ENCODE measurements at regions not wholly inside any gene's neighbourhood (a gene's known extent, or its start where the extent isn't known, plus 50 kb on each side); places are given as distances from the start of the nearest gene placed in this dataset.
"Not testable (repeated sequence)": the region's sequence is repeated elsewhere in the genome, so short reads cannot be mapped to it uniquely, and the experiment has no call there.

- DNase-seq, result peak; percentile 8
Measured at GRCh38 chr5:42242881-42243485, 180.3 kb upstream of the GHR start.

GRCh38 chr5:42252306-42252705 is 170.9 kb upstream of the GHR start:
- no peak for DNase-seq

DNA sequence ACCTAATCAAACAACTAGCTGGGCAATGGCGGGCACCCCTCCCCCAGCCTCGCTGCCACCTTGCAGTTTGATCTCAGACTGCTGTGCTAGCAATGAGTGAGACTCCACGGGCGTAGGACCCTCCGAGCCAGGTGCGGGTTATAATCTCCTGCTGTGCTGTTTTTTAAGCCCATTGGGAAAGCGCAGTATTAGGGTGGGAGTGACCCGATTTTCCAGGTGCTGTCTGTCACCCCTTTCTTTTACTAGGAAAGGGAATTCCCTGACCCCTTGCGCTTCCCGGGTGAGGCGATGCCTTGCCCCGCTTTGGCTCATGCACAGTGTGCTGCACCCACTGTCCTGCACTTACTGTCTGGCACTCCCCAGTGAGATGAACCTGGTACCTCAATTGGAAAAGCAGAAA is 163.3 kb upstream of the GHR start:
- DNase-seq, result not testable (repeated sequence)

GRCh38 chr5:42267091-42267490 is 156.1 kb upstream of the GHR start:
- peak; percentile 9 for DNase-seq

GRCh38 chr5:42268170-42268569 is 155.1 kb upstream of the GHR start:
- not testable (repeated sequence) for DNase-seq

DNA sequence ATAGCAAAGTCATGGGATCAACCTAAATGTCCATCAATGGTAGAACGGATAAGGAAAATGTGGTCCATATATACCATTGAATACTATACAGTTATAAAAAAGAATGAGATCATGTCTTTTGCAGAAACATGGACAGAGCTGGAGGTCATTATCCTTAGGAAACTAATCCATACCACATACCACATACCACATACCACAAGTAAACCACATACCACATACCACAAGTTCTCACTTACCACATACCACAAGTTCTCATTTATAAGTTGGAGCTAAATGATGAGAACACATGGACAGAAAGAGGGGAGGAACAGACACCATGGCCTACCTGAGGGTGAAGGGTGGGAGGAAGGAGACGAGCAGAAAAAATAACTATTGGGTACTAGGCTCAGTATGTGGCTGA is 154.6 kb upstream of the GHR start:
- DNase-seq, result no peak

GRCh38 chr5:42270771-42271170 is 152.5 kb upstream of the GHR start:
- DNase-seq, result peak; percentile 45

DNA sequence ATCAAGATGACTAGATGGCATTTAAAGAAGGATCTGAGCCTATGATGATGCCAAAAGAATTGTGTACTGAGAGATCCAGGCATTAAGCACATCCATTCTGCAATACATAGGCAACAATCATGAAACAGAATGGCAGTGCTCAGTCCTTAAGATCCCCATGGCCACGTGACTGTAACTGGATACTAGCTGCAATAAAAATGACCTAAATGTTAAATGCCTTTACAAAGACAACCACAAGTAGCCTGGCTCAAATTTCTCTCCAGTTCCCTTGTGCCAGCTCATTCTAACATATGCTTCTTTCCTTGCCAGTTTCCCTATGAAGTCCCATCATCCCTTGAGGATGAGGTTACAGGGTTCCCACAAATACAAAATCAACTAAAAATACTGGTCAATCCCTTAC is 148.3 kb upstream of the GHR start:
- no peak for DNase-seq

GRCh38 chr5:42277293-42277692 is 145.9 kb upstream of the GHR start:
- no peak for DNase-seq

- DNase-seq, result no peak
Measured at GRCh38 chr5:42284584-42284983, 138.7 kb upstream of the GHR start.

GRCh38 chr5:42285230-42285629 is 138.0 kb upstream of the GHR start:
- DNase-seq, result no peak

GRCh38 chr5:42300496-42300895 is 122.7 kb upstream of the GHR start:
- DNase-seq, result no peak

- peak; percentile 8 for DNase-seq
Measured at GRCh38 chr5:42301349-42301748, 121.9 kb upstream of the GHR start.

GRCh38 chr5:42302186-42302585 is 121.1 kb upstream of the GHR start:
- DNase-seq, result no peak

GRCh38 chr5:42306287-42306686 is 117.0 kb upstream of the GHR start:
- no peak for DNase-seq

GRCh38 chr5:42309865-42310264 is 113.4 kb upstream of the GHR start:
- DNase-seq, result no peak

GRCh38 chr5:42315214-42315613 is 108.0 kb upstream of the GHR start:
- no peak for DNase-seq

GRCh38 chr5:42317575-42317974 is 105.7 kb upstream of the GHR start:
- DNase-seq, result no peak

DNA sequence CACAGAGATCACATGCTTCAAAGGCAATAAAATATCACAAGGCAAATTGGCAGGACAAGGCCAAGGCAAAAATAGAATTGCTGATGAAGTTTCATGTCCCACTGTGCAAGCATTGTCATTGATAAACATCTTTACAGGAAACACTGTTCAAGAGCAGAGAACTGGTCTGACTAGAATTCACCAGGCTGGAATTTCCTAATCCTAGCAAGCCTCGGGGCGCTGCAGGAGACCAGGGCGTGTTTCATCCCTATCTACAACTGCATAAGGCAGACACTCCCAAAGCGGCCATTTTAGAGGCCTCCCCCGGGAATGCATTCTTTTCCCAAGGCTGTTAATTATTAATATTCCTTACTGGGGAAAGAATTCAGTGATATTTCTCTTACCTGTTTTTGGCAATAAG is 103.7 kb upstream of the GHR start:
- DNase-seq, result not testable (repeated sequence)

- DNase-seq, result no peak
Measured at GRCh38 chr5:42321785-42322184, 101.5 kb upstream of the GHR start.

GRCh38 chr5:42337143-42337542 is 86.1 kb upstream of the GHR start:
- DNase-seq, result no peak

DNA sequence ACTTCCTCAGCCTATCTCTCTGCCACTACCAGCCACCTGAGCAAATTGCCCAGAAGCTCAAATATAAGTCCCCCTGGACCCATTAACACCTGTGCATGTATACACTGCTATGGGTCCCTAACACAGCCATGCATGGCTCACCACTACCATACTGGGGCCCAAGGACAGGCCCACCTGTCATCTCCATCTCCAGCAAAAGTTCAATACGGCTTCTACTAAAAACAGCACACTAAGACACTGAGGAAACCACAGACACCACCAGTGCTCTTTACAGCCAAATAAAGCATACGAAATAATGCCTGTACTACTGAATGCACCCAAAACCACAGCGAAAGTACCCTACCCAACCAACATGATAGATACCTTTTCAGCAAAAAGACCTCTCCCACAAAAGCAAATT is 85.6 kb upstream of the GHR start:
- DNase-seq, result no peak

DNA sequence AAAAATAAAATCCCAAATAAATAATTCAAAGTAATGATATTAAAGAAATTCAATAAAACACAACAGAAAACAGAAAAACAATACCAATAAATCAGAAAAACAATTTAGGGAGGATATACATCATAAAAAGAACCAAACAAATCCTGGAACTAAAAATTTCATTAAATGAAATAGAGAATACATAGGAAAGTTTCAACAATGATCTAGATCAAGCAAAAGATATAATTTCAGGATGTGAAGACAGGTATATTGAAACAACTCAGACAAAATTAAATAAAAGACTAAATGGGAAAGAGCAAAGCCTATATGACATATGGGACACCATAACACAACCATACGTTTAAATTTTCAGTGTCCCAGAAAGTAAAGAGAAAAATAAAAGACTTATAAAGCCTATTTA is 85.1 kb upstream of the GHR start:
- no peak for DNase-seq

DNA sequence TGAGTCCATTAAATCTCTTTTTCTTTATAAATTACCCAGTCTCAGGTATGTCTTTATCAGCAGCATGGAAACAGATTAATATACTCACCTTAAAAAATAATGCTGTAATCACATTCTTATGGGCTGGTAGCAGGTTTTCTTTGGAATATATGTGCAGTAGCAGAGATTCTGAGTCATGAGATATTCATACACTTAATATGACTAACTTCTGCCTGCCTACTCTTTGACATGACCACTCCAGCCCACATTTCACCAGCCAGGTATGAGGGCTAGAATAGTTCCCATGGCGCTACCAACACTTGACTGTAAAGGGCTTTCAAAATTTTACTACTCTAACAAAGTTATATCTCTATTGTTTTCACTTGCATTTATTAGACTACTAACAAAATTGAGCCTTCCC is 74.1 kb upstream of the GHR start:
- no peak for DNase-seq

- DNase-seq, result no peak
Measured at GRCh38 chr5:42351956-42352355, 71.3 kb upstream of the GHR start.
